Psoas muscle (tissue), 7 donors: ENCODE measurements at regions not wholly inside any gene's neighbourhood (a gene's known extent, or its start where the extent isn't known, plus 50 kb on each side); places are given as distances from the start of the nearest gene placed in this dataset.

Experiments
- ATAC-seq, 4 donors: fragments of 200-7000 bp; cut with Tn5 transposase; one replicate each; pipeline ENCODE4 v1.9.1; 2020; ENCODE audit warnings: moderate library complexity in 3 of 4, mild to moderate bottlenecking in 2 of 4
- DNase-seq, 2 donors: peaks; one replicate each; pipeline ENCODE4 v3.0.0-alpha.2; 2020
- H3K27ac ChIP-seq: fragments of 200-600 bp; one replicate; pipeline ENCODE4 v1.8.0; 2022
- H3K27me3 ChIP-seq, 3 donors: fragments of 200-600 bp in 1 of 3; one replicate each; pipeline versions ENCODE4 v1.6.1 to v1.8.0; 2013 to 2022; ENCODE audit warnings: low read length in 2 of 3, mild to moderate bottlenecking in 2 of 3, moderate library complexity in 1 of 3; ENCODE audit not compliant: insufficient read depth in 3 of 3
- H3K36me3 ChIP-seq, 2 donors: fragments of 200-600 bp in 1 of 2; one replicate each; pipeline versions ENCODE4 v1.6.1 to v1.8.0; 2013 to 2022; ENCODE audit warnings: low read depth in 1 of 2, mild to moderate bottlenecking in 1 of 2, moderate library complexity in 1 of 2; ENCODE audit not compliant: insufficient read depth in 1 of 2
- H3K4me1 ChIP-seq: fragments of 200-600 bp; one replicate; pipeline ENCODE4 v1.8.0; 2022
- H3K4me3 ChIP-seq: fragments of 200-600 bp; one replicate; pipeline ENCODE4 v1.8.0; 2022; ENCODE audit warnings: mild to moderate bottlenecking
- H3K9me3 ChIP-seq: fragments of 200-600 bp; one replicate; pipeline ENCODE4 v1.8.0; 2022
- CTCF ChIP-seq: fragments of 200-600 bp; IDR thresholded peaks from one replicate; pipeline ENCODE4 v1.8.0; 2022; ENCODE audit warnings: antibody characterized with exemption
- WGBS, 3 donors: extraction: QIAGEN DNeasy Blood & Tissue Kit; methylation state at CpG; one replicate each; pipeline versions ENCODE4 v1.1.6 to v1.1.7; 2013; 5-methylcytosine and 5-hydroxymethylcytosine counted together
- intact Hi-C, 2 donors: fragments of 100-400 bp; cut with DNase I; formaldehyde crosslinking; loops; one replicate each; pipeline versions ENCODE4 v1.11.0 to v1.14.2; 2022
- donor health status: healthy with polysubstance abuse.
- donor health status: DM: no; HTN: no; CAD: no; lungs with moderate emphysema.
- donor health status: Bipolar disorder and iron deficiency.
- donor health status: healthy.
- donor health status: DM: yes; HTN: yes; CAD: no.
- donor health status: DM: no; HTN: no; CAD: no.
- donor health status: DM: yes; HTN: yes; CAD: no.

DNA sequence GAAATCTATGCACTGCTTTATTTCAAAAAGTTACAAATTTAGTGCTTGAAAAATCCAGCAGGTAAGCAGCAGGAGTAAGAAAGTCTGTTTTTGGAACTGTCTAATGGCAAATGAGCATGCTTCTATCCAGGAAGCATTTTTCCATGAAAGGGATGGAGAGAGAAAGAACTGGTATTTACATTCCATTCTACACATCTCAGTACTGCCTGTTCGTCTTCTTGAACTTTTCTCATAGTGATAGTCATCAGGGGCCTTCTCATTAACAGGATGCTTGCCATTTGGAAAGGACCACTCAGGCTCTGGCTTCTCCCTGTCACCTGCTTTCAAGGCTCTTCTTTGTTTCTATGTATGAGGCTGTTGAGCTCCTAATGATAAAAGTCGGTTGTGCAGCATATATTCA, 267.3 kb upstream of the IL12A start:
- intact Hi-C loops, result no loop called here
- H3K9me3 ChIP-seq, result peaks cover 3% of the 10 kb centered on the region
- H3K27ac ChIP-seq, result no peak overlapping the region
- H3K4me3 ChIP-seq, result no peak overlapping the region
- ATAC-seq (no peak), DNase-seq (no peak)
- H3K27me3 ChIP-seq, result no peaks in the 10 kb centered on the region
- 69 to 82% (median 77%) methylated on average over 2 of the region's 2 CpGs for WGBS, 3 donors
- H3K4me1 ChIP-seq, result no peaks in the 10 kb centered on the region
- no peaks in the 10 kb centered on the region for H3K36me3 ChIP-seq
- TF ChIP-seq CTCF, result no peak

- Histone ChIP-seq H3K36me3 (no peaks in the 10 kb centered on the region), H3K27ac (no peak overlapping the region), H3K9me3 (peaks cover 3% of the 10 kb centered on the region), H3K27me3 (peaks cover 0 to 2% (median 0%) of the 10 kb centered on the region in 3 donors), H3K4me1 (no peaks in the 10 kb centered on the region), H3K4me3 (no peak overlapping the region)
- no peak for DNase-seq
- ATAC-seq, result no peak
- no peak for TF ChIP-seq CTCF
- intact Hi-C loops, result no loop called here
These were observed 265.3 kb upstream of the IL12A start for GRCh38 chr3:159723295-159723694.

GRCh38 chr3:159724627-159725026, 264.0 kb upstream of the IL12A start:
- 87 to 88% (median 87%) methylated on average over 2 of the region's 2 CpGs for WGBS, 3 donors
- H3K4me3 ChIP-seq, result no peak overlapping the region
- DNase-seq (no peak), ATAC-seq (no peak)
- no peaks in the 10 kb centered on the region for H3K36me3 ChIP-seq
- no peaks in the 10 kb centered on the region for H3K9me3 ChIP-seq
- peaks cover 0 to 2% (median 0%) of the 10 kb centered on the region in 3 donors for H3K27me3 ChIP-seq
- H3K4me1 ChIP-seq, result no peaks in the 10 kb centered on the region
- no peak overlapping the region for H3K27ac ChIP-seq
- intact Hi-C loops, result no loop called here
- no peak for TF ChIP-seq CTCF

GRCh38 chr3:159726231-159726964, 262.2 kb upstream of the IL12A start:
- H3K27me3 ChIP-seq, result peaks cover 0 to 2% (median 0%) of the 10 kb centered on the region in 3 donors
- no peaks in the 10 kb centered on the region for H3K9me3 ChIP-seq
- H3K36me3 ChIP-seq, result no peaks in the 10 kb centered on the region
- no peak for ATAC-seq
- TF ChIP-seq CTCF, result no peak
- 79 to 81% (median 81%) methylated on average over 7 of the region's 7 CpGs for WGBS, 3 donors
- no peak overlapping the region for H3K4me3 ChIP-seq
- no peak for DNase-seq
- intact Hi-C loops, result no loop called here
- no peaks in the 10 kb centered on the region for H3K4me1 ChIP-seq
- no peak overlapping the region for H3K27ac ChIP-seq

GRCh38 chr3:159727506-159727905, 261.1 kb upstream of the IL12A start:
- Histone ChIP-seq H3K4me1 (no peaks in the 10 kb centered on the region), H3K27me3 (peaks cover 0 to 2% (median 0%) of the 10 kb centered on the region in 3 donors), H3K36me3 (no peaks in the 10 kb centered on the region), H3K9me3 (no peaks in the 10 kb centered on the region), H3K27ac (no peak overlapping the region), H3K4me3 (no peak overlapping the region)
- TF ChIP-seq CTCF, result no peak
- DNase-seq (no peak), ATAC-seq (no peak)
- intact Hi-C loops, result no loop called here
